Activated CD8-positive, alpha-beta T cell treated with anti-CD3 and anti-CD28 coated beads for 36 hours (primary cell): ENCODE measurements at regions not wholly inside any gene's neighbourhood (a gene's known extent, or its start where the extent isn't known, plus 50 kb on each side); places are given as distances from the start of the nearest gene placed in this dataset.
"Not testable (repeated sequence)": the region's sequence is repeated elsewhere in the genome, so short reads cannot be mapped to it uniquely, and the experiment has no call there.

ENCODE experiments used
- ATAC-seq: fragments of 200-7000 bp; cut with Tn5 transposase; one replicate; pipeline ENCODE4 v1.10.0; 2021; ENCODE audit warnings: mild to moderate bottlenecking, moderate library complexity
- CTCF ChIA-PET: fragments of 350-600 bp; sonication (Branson Sonifier 250); formaldehyde crosslinking; loops from one replicate; lab custom pipeline; 2021; ENCODE audit warnings: antibody characterized with exemption; lab: Charles Lee
- POLR2A ChIA-PET: fragments of 350-600 bp; sonication (Branson Sonifier 250); formaldehyde crosslinking; loops from one replicate; lab custom pipeline; 2021; ENCODE audit warnings: antibody characterized with exemption; lab: Charles Lee
- DNase-seq: peaks from one replicate; pipeline ENCODE4 v3.0.0-alpha.2; 2020
- H3K27ac Mint-ChIP-seq: one replicate; pipeline ENCODE4 v1.8.0; 2021; ENCODE audit warnings: mild to moderate bottlenecking, mixed read lengths
- H3K27me3 Mint-ChIP-seq: one replicate; pipeline ENCODE4 v1.8.0; 2021; ENCODE audit warnings: mixed read lengths
- H3K36me3 Mint-ChIP-seq: one replicate; pipeline ENCODE4 v1.8.0; 2021; ENCODE audit warnings: low read depth, mixed read lengths
- H3K4me1 Mint-ChIP-seq: one replicate; pipeline ENCODE4 v1.8.0; 2021; ENCODE audit warnings: low read depth, mixed read lengths
- H3K4me3 Mint-ChIP-seq: one replicate; pipeline ENCODE4 v1.8.0; 2021; ENCODE audit warnings: mild to moderate bottlenecking, moderate library complexity, mixed read lengths
- H3K9me3 Mint-ChIP-seq: one replicate; pipeline ENCODE4 v1.8.0; 2021; ENCODE audit warnings: mixed read lengths
- CTCF ChIP-seq: fragments of 200-600 bp; IDR thresholded peaks from one replicate; pipeline ENCODE4 v1.8.0; 2022; ENCODE audit warnings: antibody characterized with exemption, mild to moderate bottlenecking
- intact Hi-C: fragments of 100-400 bp; cut with micrococcal nuclease; formaldehyde crosslinking; loops from one replicate; pipeline ENCODE4 v1.10.0; 2022

- DNase-seq: no peak
- no peak for TF ChIP-seq CTCF
- H3K36me3 Mint-ChIP-seq: no peaks in the 10 kb centered on the region
These were observed 1008.4 kb downstream of the BRD1 start for GRCh38 chr22:48819232-48819631.

GRCh38 chr22:48817491-48817890 lies 1010.2 kb downstream of the BRD1 start:
- CTCF ChIA-PET, intact Hi-C loops, POLR2A ChIA-PET, H3K27ac Mint-ChIP-seq, DNase-seq, H3K27me3 Mint-ChIP-seq, H3K4me3 Mint-ChIP-seq, ATAC-seq, H3K9me3 Mint-ChIP-seq, H3K36me3 Mint-ChIP-seq, H3K4me1 Mint-ChIP-seq: not testable (repeated sequence)

More at GRCh38 chr22:48819232-48819631, 1008.4 kb downstream of the BRD1 start:
- Mint-ChIP-seq H3K4me1 (no peaks in the 10 kb centered on the region), H3K9me3 (no peaks in the 10 kb centered on the region), H3K4me3 (no peak overlapping the region), H3K27ac (no peak overlapping the region), H3K27me3 (peaks cover 3% of the 10 kb centered on the region)
- CTCF ChIA-PET: no interaction called here
- intact Hi-C loops: no loop called here
- ATAC-seq: no peak
- POLR2A ChIA-PET: no interaction called here

- ATAC-seq (no peak), DNase-seq (no peak)
- no peak for TF ChIP-seq CTCF
- H3K36me3 Mint-ChIP-seq: no peaks in the 10 kb centered on the region
- ChIA-PET CTCF (no interaction called here), POLR2A (no interaction called here)
- no peak overlapping the region for H3K27ac Mint-ChIP-seq
- no peaks in the 10 kb centered on the region for H3K9me3 Mint-ChIP-seq
- H3K4me3 Mint-ChIP-seq: no peak overlapping the region
- intact Hi-C loops: no loop called here
- peaks cover 2% of the 10 kb centered on the region for H3K27me3 Mint-ChIP-seq
- no peaks in the 10 kb centered on the region for H3K4me1 Mint-ChIP-seq
These were observed 1015.8 kb downstream of the BRD1 start for GRCh38 chr22:48811885-48812284.

- intact Hi-C loops: no loop called here
- Mint-ChIP-seq H3K4me1 (no peaks in the 10 kb centered on the region), H3K36me3 (no peaks in the 10 kb centered on the region), H3K9me3 (no peaks in the 10 kb centered on the region), H3K27me3 (no peaks in the 10 kb centered on the region), H3K4me3 (no peak overlapping the region), H3K27ac (no peak overlapping the region)
- no peak for TF ChIP-seq CTCF
- ChIA-PET CTCF (no interaction called here), POLR2A (no interaction called here)
- DNase-seq (no peak), ATAC-seq (no peak)
These were observed 1019.4 kb downstream of the BRD1 start for GRCh38 chr22:48808038-48808960.

GRCh38 chr22:48807155-48807554 lies 1020.5 kb downstream of the BRD1 start:
- CTCF ChIA-PET: no interaction called here
- Mint-ChIP-seq H3K4me3 (no peak overlapping the region), H3K9me3 (no peaks in the 10 kb centered on the region), H3K36me3 (no peaks in the 10 kb centered on the region), H3K27me3 (no peaks in the 10 kb centered on the region), H3K27ac (no peak overlapping the region), H3K4me1 (no peaks in the 10 kb centered on the region)
- intact Hi-C loops: no loop called here
- DNase-seq (no peak), ATAC-seq (no peak)
- no peak for TF ChIP-seq CTCF
- POLR2A ChIA-PET: no interaction called here
